OCI-LY3 (cell line): ENCODE measurements at regions not wholly inside any gene's neighbourhood (a gene's known extent, or its start where the extent isn't known, plus 50 kb on each side); places are given as distances from the start of the nearest gene placed in this dataset.

Experiments used
- EZH2phosphoT487 ChIP-seq: fragments of 200-600 bp; shearing (Covaris generic); IDR thresholded peaks from 2 replicates; pipeline ENCODE4 v1.6.1; 2018; ENCODE audit warnings: antibody characterized with exemption, mixed run types, low read depth
- TF ChIP-seq, protein P1 (sequence below): fragments of 200-600, 300-600 bp; sonication (generic); IDR thresholded peaks from 2 replicates; pipeline ENCODE4 v1.5.1; 2014; ENCODE audit warnings: antibody characterized with exemption, low read length, low read depth

DNA sequence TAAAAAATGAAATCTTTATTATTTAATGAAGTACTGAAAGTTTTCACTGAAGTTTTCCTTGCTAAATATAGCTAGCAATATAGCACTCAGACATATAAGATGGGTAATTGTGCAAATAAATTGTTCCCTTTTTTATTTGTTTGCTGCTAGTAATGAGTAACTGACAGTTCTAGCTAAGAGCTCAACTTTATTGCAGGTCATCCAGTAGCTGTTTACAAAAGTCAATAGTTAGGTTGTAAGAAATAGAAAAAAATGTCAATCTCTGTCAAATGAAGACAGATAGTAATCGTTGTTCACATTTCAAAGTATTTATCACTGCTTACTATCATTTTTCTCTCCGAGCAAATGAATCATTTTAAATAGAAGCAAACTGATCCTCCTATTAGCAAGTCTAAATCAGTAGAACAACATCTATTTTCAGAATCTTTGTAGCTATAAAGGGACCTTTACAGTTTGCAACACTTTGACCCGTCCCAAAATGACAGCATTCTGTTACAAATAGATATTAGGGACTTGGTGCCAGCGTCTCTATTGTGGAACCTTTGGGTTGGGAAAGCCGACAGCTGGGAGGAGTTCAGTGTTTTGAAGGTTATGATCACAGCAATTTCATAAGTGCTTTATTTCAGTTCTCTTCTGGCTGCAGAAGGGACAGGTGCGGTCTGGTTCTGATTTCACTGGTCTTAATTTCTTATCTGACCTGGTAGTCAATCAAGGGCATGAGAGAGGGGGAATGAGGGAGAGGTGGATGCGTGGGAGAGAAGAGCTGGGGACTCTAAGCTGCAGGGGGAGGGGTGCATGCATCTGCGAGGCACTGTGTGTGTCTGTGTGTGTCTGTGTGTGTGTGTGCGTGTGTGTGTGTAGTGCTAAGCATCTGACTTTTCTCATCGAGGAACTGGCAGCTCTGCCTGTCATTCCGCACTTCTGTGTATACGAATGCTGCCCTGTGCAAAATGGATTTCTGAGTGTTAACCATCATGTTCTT is 227.9 kb upstream of the PITX2 start:
- TF ChIP-seq, protein P1, sequence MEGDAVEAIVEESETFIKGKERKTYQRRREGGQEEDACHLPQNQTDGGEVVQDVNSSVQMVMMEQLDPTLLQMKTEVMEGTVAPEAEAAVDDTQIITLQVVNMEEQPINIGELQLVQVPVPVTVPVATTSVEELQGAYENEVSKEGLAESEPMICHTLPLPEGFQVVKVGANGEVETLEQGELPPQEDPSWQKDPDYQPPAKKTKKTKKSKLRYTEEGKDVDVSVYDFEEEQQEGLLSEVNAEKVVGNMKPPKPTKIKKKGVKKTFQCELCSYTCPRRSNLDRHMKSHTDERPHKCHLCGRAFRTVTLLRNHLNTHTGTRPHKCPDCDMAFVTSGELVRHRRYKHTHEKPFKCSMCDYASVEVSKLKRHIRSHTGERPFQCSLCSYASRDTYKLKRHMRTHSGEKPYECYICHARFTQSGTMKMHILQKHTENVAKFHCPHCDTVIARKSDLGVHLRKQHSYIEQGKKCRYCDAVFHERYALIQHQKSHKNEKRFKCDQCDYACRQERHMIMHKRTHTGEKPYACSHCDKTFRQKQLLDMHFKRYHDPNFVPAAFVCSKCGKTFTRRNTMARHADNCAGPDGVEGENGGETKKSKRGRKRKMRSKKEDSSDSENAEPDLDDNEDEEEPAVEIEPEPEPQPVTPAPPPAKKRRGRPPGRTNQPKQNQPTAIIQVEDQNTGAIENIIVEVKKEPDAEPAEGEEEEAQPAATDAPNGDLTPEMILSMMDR = no peak
- no peak for TF ChIP-seq EZH2phosphoT487
